H9 (cell line): ENCODE measurements at regions not wholly inside any gene's neighbourhood (a gene's known extent, or its start where the extent isn't known, plus 50 kb on each side); places are given as distances from the start of the nearest gene placed in this dataset.

Experiments used
- DNase-seq: peaks from one replicate; pipeline ENCODE4 v3.0.0-alpha.2; 2017
- H2AFZ ChIP-seq: one replicate; pipeline ENCODE4 v1.6.1; 2013; ENCODE audit warnings: mild to moderate bottlenecking, low read length, control low read depth, moderate library complexity
- H2AK5ac ChIP-seq: 2 replicates; pipeline ENCODE4 v1.6.1; 2013; ENCODE audit warnings: low read length, control low read depth, mixed read lengths; ENCODE audit not compliant: insufficient read length
- H2BK120ac ChIP-seq: one replicate; pipeline ENCODE4 v1.6.1; 2013; ENCODE audit warnings: low read depth, mild to moderate bottlenecking, low read length, control low read depth, inconsistent platforms; ENCODE audit not compliant: poor library complexity, severe bottlenecking
- H2BK12ac ChIP-seq: 2 replicates; pipeline ENCODE4 v1.6.1; 2013; ENCODE audit warnings: low read length, control low read depth, mixed read lengths, low read depth; ENCODE audit not compliant: insufficient read length
- H2BK15ac ChIP-seq: 2 replicates; pipeline ENCODE4 v1.6.1; 2013; ENCODE audit warnings: low read depth, low read length, control low read depth
- H2BK20ac ChIP-seq: one replicate; pipeline ENCODE4 v1.6.1; 2013; ENCODE audit warnings: low read depth, mild to moderate bottlenecking, low read length, control low read depth, inconsistent platforms; ENCODE audit not compliant: poor library complexity, severe bottlenecking
- H2BK5ac ChIP-seq: 2 replicates; pipeline ENCODE4 v1.6.1; 2013; ENCODE audit warnings: low read length, control low read depth, mixed read lengths; ENCODE audit not compliant: insufficient read length
- H3K14ac ChIP-seq: 2 replicates; pipeline ENCODE4 v1.6.1; 2013; ENCODE audit warnings: low read length, control low read depth; ENCODE audit not compliant: insufficient read depth
- H3K18ac ChIP-seq: 2 replicates; pipeline ENCODE4 v1.6.1; 2013; ENCODE audit warnings: low read depth, mild to moderate bottlenecking, mixed read lengths, low read length, control low read depth; ENCODE audit not compliant: insufficient read length
- H3K23ac ChIP-seq: 2 replicates; pipeline ENCODE4 v1.6.1; 2013; ENCODE audit warnings: low read length, control low read depth, mixed read lengths, low read depth; ENCODE audit not compliant: insufficient read length
- H3K23me2 ChIP-seq: 2 replicates; pipeline ENCODE4 v1.6.1; 2013; ENCODE audit warnings: low read depth, mild to moderate bottlenecking, mixed read lengths, low read length, control low read depth; ENCODE audit not compliant: insufficient read length, poor library complexity, severe bottlenecking
- H3K27ac ChIP-seq: 2 replicates; pipeline ENCODE4 v1.5.1; 2013; ENCODE audit warnings: low read length, control low read depth, mixed read lengths, low read depth; ENCODE audit not compliant: insufficient read length
- H3K27me3 ChIP-seq: 2 replicates; pipeline ENCODE4 v1.6.1; 2013; ENCODE audit warnings: low read length, control low read depth, inconsistent platforms; ENCODE audit not compliant: insufficient read depth
- H3K4ac ChIP-seq: 2 replicates; pipeline ENCODE4 v1.6.1; 2013; ENCODE audit warnings: low read depth, mild to moderate bottlenecking, control low read depth, inconsistent platforms, low read length, moderate library complexity
- H3K4me1 ChIP-seq: 2 replicates; pipeline ENCODE4 v1.6.1; 2013; ENCODE audit warnings: low read length, control low read depth, inconsistent platforms; ENCODE audit not compliant: insufficient read depth
- H3K4me2 ChIP-seq: 2 replicates; pipeline ENCODE4 v1.6.1; 2013; ENCODE audit warnings: low read length, control low read depth, mixed read lengths; ENCODE audit not compliant: insufficient read length, insufficient read depth
- H3K56ac ChIP-seq: 2 replicates; pipeline ENCODE4 v1.6.1; 2013; ENCODE audit warnings: low read depth, mild to moderate bottlenecking, mixed read lengths, low read length, control low read depth; ENCODE audit not compliant: insufficient read length
- H3K79me1 ChIP-seq: 2 replicates; pipeline ENCODE4 v1.6.1; 2013; ENCODE audit warnings: low read depth, mild to moderate bottlenecking, moderate library complexity, low read length, control low read depth, inconsistent platforms; ENCODE audit not compliant: insufficient read depth, poor library complexity, severe bottlenecking
- H3K79me2 ChIP-seq: 2 replicates; pipeline ENCODE4 v1.6.1; 2013; ENCODE audit warnings: low read length, control low read depth, inconsistent platforms; ENCODE audit not compliant: insufficient read depth
- H3K9ac ChIP-seq: 2 replicates; pipeline ENCODE4 v1.6.1; 2013; ENCODE audit warnings: low read length, control low read depth, mixed read lengths; ENCODE audit not compliant: insufficient read length; ENCODE audit errors: extremely low read depth
- H3K9me3 ChIP-seq: one replicate; pipeline ENCODE4 v1.6.1; 2013; ENCODE audit warnings: low read depth, low read length, inconsistent platforms; ENCODE audit not compliant: control insufficient read depth
- H3T11ph ChIP-seq: one replicate; pipeline ENCODE4 v1.6.1; 2013; ENCODE audit warnings: mild to moderate bottlenecking, low read length, control low read depth, inconsistent platforms
- H4K20me1 ChIP-seq: one replicate; pipeline ENCODE4 v1.6.1; 2013; ENCODE audit not compliant: control insufficient read depth, insufficient read length, insufficient read depth
- H4K5ac ChIP-seq: 2 replicates; pipeline ENCODE4 v1.6.1; 2013; ENCODE audit warnings: low read depth, mild to moderate bottlenecking, mixed read lengths, low read length, control low read depth; ENCODE audit not compliant: insufficient read length
- H4K8ac ChIP-seq: replicated peaks from 2 replicates; pipeline ENCODE4 v1.6.1; 2013; ENCODE audit warnings: low read length, control low read depth, mixed read lengths, low read depth; ENCODE audit not compliant: insufficient read length
- H4K91ac ChIP-seq: 2 replicates; pipeline ENCODE4 v1.6.1; 2013; ENCODE audit warnings: low read depth, mild to moderate bottlenecking, moderate library complexity, mixed read lengths, low read length, control low read depth; ENCODE audit not compliant: insufficient read length
- H3K27ac Mint-ChIP-seq, 3 experiments: 2 replicates in 2 of 3; 3 replicates in 1 of 3; pipeline ENCODE4 v1.8.0; 2020 to 2021; ENCODE audit warnings: mixed read lengths in 3 of 3, mild to moderate bottlenecking in 1 of 3, moderate library complexity in 1 of 3
- H3K27me3 Mint-ChIP-seq: 2 replicates; pipeline ENCODE4 v1.8.0; 2021; ENCODE audit warnings: low read depth, mild to moderate bottlenecking, moderate library complexity, mixed read lengths
- H3K36me3 Mint-ChIP-seq, 3 experiments: 2 replicates in 2 of 3; 3 replicates in 1 of 3; pipeline ENCODE4 v1.8.0; 2020 to 2021; ENCODE audit warnings: low read depth in 3 of 3, mixed read lengths in 3 of 3; ENCODE audit not compliant: insufficient read depth in 1 of 3
- H3K4me1 Mint-ChIP-seq, 2 experiments: 2 replicates each; pipeline ENCODE4 v1.8.0; 2020; ENCODE audit warnings: mixed read lengths in 2 of 2
- H3K4me3 Mint-ChIP-seq, 2 experiments: 2 replicates in 1 of 2; 3 replicates in 1 of 2; pipeline ENCODE4 v1.8.0; 2020 to 2021; ENCODE audit warnings: mild to moderate bottlenecking in 2 of 2, mixed read lengths in 2 of 2, moderate library complexity in 1 of 2
- H3K9me3 Mint-ChIP-seq, 2 experiments: 2 replicates in 1 of 2; 3 replicates in 1 of 2; pipeline ENCODE4 v1.8.0; 2020; ENCODE audit warnings: mild to moderate bottlenecking in 2 of 2, mixed read lengths in 2 of 2, moderate library complexity in 1 of 2
- CTCF ChIP-seq: fragments of 200-600 bp; sonication (generic); conservative IDR thresholded peaks from 3 replicates; pipeline ENCODE4 v1.8.0; 2021; ENCODE audit warnings: antibody characterized with exemption, mild to moderate bottlenecking

GRCh38 chr18:13984080-13984479 is 68.7 kb upstream of the MC2R start:
- Histone ChIP-seq H3K27ac (no peak overlapping the region), H4K91ac (no peak overlapping the region), H3K4me1 (peaks cover 5% of the 10 kb centered on the region; the same call in 1 of the 2 replicates), H3K18ac (no peak overlapping the region), H3T11ph (no peak overlapping the region), H4K8ac (no peak overlapping the region), H2AFZ (no peak overlapping the region), H2AK5ac (no peak overlapping the region), H3K23me2 (no peaks in the 10 kb centered on the region), H2BK15ac (no peak overlapping the region), H3K4ac (no peak overlapping the region), H2BK12ac (no peak overlapping the region), H2BK5ac (no peak overlapping the region), H3K23ac (no peak overlapping the region), H4K5ac (no peak overlapping the region), H2BK120ac (no peak overlapping the region), H3K56ac (no peak overlapping the region), H3K79me1 (no peaks in the 10 kb centered on the region), H2BK20ac (no peak overlapping the region), H3K14ac (no peak overlapping the region), H3K9me3 (no peaks in the 10 kb centered on the region), H3K9ac (no peak overlapping the region), H3K4me2 (no peak overlapping the region), H3K79me2 (no peaks in the 10 kb centered on the region), H4K20me1 (no peaks in the 10 kb centered on the region), H3K27me3 (no peaks in the 10 kb centered on the region)
- no peak for TF ChIP-seq CTCF
- H3K27me3 Mint-ChIP-seq, result no peaks in the 10 kb centered on the region; the same call in 1 of the 2 replicates
- peaks cover 5 to 16% (median 9%) of the 10 kb centered on the region in 3 experiments; a peak in 4 of 7 replicates for H3K36me3 Mint-ChIP-seq
- no peak overlapping the region for H3K4me3 Mint-ChIP-seq
- no peak overlapping the region for H3K27ac Mint-ChIP-seq
- H3K9me3 Mint-ChIP-seq, result peaks cover 3 to 19% of the 10 kb centered on the region in 2 experiments; a peak in 4 of 5 replicates
- DNase-seq, result no peak
- H3K4me1 Mint-ChIP-seq, result peaks cover 22 to 27% of the 10 kb centered on the region in 2 experiments
